Middle frontal gyrus (tissue), 1 donor: ENCODE measurements at regions not wholly inside any gene's neighbourhood (a gene's known extent, or its start where the extent isn't known, plus 50 kb on each side); places are given as distances from the start of the nearest gene placed in this dataset.
"Not testable (repeated sequence)": the region's sequence is repeated elsewhere in the genome, so short reads cannot be mapped to it uniquely, and the experiment has no call there.

Experiments
- DNase-seq: peaks from one replicate; pipeline ENCODE4 v3.0.0-alpha.2; 2015; ENCODE audit warnings: low spot score; ENCODE audit errors: extremely low spot score

DNA sequence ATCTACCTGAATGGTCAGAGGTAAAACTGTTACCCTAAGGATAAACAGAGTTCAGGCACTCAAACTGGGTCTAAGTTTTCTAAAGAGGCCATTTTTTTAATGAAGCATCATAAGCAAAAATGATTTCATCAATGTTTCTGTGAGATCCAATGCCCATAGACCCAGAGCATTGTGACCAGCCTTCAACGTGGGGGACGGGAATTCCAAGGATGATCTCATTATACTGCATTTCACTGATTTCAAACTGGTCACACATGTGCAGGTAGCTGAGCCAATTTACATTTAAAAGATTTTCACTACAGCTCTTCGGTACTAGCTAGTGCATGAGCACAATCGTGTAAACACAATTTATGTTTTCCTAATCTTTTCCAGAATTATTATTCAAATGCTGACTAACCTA, 472.9 kb downstream of the DIPK2A start:
- DNase-seq = no peak

GRCh38 chr3:144455841-144456440, 484.3 kb downstream of the DIPK2A start:
- no peak for DNase-seq

- DNase-seq = no peak
Measured at GRCh38 chr3:144457758-144458157, 486.1 kb downstream of the DIPK2A start.

DNA sequence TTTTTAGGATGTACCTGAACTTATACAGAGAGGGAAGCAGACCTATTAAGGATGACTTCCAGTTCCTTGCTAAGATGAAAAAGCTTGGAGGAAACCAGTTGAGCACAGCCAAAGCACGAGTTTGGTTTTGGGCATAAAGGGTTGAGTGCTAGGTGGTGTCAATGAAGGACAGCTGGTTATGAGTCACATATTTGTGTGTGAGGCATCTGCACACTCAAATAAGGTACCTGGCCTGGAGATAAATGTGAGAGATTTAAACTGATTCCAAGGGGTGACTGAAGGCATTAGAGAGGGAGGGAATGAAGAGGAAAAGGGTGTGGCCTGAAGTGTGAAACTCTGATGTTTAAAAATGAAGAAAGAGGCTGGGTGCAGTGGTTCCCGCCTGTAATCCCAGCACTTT, 486.7 kb downstream of the DIPK2A start:
- DNase-seq = no peak

DNA sequence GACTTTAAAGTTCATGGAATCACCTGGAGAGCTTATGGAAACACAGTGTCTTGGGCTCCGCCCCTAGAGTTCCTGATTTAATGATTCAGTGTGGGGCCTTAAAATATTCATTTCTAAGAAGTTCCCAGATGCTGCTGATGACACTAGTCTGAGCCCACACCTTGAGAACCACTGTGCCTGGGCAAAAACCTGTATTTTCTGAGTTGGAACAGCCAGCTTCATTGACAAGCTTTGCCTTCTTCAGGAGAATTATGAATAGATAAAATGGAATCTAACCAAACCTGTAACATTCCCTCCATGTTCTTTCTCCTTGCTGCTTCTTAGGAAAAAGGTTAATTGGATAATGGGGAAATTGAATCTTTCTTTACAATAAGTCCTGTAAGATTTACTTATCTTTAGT, 490.7 kb downstream of the DIPK2A start:
- DNase-seq = no peak

GRCh38 chr3:144463911-144464310, 492.3 kb downstream of the DIPK2A start:
- DNase-seq = no peak

GRCh38 chr3:144466114-144466513, 494.5 kb downstream of the DIPK2A start:
- DNase-seq = no peak

DNA sequence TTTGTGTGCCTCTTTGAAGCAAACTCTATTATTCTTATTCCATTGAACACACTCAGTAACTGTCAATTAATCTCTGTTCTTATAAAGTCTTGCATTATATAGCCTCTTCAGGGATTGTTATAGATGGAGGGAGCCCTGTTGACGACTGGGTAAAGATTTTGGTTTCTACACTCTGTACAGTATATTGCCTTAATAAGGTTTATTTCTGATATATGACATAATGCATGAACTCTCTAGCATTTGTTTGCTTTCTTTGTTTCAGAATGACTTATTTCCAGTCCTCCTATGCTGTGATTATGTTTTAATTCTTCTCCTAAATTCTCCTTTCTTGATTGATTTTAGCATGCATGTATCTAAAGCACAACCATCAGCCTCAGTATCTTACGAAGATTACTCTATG, 494.9 kb downstream of the DIPK2A start:
- no peak for DNase-seq

GRCh38 chr3:144470666-144471065, 499.0 kb downstream of the DIPK2A start:
- DNase-seq = no peak

DNA sequence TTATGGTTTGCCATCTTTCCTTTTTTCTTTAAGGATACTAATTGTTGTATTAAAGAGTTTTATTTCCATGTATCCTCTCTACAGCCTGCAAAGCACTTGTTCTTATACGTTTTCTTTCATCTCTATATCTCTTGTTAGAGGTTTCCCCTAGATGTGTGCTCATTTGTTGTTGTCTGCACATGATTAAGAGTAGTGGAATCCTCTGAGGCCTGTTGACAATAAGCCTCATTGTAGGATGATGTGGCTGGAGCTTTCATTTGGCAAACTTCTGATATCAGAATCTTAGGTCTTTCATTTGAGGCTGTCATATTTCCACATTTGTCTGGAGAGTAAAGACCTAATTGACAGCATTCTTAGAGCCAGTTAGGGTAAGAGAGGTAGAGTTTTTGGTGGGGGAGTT, 506.0 kb downstream of the DIPK2A start:
- no peak for DNase-seq

DNA sequence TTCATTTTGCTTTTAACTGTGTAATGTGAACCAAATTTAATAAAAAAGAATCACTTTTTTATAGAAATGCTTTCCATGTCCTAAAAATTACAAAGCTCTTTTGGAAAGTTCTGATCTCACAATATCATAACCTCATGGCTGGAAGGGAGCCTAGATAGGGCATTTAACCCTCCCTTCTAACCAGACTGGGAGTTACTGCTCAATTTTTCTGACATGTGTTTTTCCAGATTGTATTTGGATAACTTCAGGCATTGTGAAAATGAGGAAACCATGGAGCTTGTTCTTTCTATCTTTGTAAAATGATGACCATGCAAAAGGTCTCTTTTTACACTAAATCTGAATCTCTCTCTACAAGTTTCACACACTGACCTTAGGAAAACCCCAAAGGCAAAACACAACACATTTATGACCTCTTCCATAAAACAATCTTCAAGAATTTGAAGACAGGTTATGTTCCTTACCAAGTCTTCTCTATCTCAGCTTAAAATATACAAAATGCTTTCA, 508.8 kb downstream of the DIPK2A start:
- no peak for DNase-seq

DNA sequence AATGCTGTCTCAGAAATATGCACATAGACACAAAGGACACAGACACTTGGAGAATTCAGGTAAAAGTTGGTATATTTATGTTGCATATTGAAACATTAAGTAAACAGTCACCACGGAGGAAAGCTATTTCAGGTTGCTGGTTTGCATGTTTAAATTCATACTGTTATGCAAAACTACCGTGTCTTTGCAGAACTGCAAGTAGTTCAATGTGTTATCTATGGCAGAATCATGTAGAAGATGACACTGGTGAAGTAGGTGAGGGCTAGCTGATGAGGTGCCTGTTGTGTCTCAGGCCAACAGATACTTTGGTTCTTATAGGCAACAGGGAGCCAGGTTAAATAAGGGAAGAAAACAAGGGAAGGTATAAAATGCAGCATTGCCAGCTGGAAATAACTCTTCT, 511.3 kb downstream of the DIPK2A start:
- DNase-seq = no peak

GRCh38 chr3:144487011-144487410, 515.4 kb downstream of the DIPK2A start:
- no peak for DNase-seq

DNA sequence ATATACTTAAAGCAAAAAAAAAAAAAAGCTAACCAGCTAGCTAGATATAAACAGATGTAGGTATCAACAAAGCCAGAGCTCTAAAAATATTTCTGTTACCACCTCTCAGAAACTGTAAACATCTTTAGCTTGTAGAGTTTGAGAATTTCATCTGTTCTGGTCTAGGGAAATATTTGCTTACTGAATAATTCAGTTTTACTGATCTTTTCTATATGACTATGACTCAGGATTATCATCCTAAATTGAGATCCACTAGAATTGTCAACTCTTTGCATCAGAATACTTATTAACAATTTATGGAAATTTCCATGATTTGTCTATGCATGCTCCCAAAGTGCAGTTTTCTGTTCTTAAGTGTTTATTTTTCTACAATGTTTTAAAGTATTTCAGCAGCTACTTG, 517.3 kb downstream of the DIPK2A start:
- no peak for DNase-seq

DNA sequence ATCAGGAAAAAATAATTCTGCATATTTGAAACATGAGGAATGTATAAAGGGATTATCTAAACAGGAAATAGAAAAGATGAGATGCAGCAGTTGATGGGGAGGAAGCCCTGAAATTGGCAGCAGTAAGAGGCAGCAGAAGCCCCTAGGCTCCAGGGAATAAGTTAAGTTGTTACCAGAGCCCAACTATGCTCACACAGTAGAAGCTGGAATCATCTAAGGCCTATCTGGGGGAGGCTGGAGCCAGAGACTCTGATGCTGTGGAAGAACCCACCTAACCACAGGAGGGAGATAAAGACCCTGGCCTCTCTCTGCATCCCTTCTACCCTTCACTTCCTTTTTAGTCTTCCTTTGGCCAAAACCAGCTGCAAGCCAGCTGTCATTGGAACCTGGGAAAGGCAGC, 519.7 kb downstream of the DIPK2A start:
- DNase-seq = no peak

- not testable (repeated sequence) for DNase-seq
Measured at GRCh38 chr3:144494651-144495050, 523.0 kb downstream of the DIPK2A start.

GRCh38 chr3:144496141-144496835, 524.7 kb downstream of the DIPK2A start:
- no peak for DNase-seq

DNA sequence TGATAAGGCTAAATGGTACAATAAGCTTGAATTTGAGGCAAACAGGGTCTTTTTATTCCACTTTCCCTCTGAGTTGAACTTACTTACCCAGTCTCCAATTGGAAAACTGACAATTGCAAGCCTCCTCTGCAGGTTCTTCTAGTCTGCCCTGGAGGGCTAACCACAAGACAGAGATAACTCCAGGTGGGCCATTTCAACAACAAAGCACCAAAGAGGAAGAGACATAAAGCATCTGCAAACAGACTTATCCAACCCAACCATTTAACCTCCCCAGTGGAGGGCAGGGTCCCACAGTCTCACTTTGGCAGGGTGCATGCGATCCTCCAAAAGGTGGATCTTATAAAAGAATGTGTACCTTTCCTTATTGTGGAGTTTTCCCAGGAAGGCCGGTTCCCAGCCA, 525.8 kb downstream of the DIPK2A start:
- no peak for DNase-seq

- DNase-seq = no peak
Measured at GRCh38 chr3:144499001-144499930, 527.6 kb downstream of the DIPK2A start.

GRCh38 chr3:144501467-144501866, 529.8 kb downstream of the DIPK2A start:
- DNase-seq = no peak

DNA sequence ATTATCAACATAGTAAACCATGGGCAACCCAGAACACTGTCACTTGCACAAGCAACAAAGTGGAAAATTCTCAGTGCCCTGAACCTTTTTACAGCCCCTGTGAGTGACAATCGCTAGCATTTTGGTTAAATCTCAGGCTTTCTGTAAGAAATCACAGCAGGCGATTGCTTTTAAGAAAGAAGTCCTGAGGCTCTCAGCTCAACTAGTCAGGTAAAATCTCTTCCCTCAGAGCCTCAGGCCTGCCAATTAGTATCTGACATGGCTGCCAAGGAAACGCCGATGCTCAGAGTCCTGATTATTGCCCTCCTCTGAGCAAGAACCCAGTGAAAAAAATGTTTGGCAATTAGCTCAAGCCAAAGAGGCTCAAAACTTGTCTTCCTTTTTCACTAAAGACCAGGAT, 530.8 kb downstream of the DIPK2A start:
- DNase-seq = no peak

DNA sequence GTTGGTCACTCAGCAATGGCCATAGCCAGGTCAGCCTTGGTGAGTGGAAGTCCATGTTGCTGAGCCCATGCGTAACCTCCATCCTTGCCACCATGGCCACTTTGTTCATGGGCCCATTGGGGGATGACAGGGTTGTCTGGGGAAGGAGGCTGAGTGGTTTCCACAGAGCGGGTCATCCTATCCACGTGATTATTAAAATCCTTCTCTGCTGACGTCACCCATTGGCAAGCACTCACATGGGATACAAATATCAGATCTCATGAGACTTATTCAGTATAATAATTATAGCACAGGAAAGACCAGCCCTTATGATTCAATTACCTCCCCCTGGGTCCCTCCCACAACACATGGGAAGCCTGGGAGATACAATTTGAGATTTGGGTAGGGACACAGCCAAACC, 534.8 kb downstream of the DIPK2A start:
- not testable (repeated sequence) for DNase-seq
